HG03108 (cell line): ENCODE measurements at regions not wholly inside any gene's neighbourhood (a gene's known extent, or its start where the extent isn't known, plus 50 kb on each side); places are given as distances from the start of the nearest gene placed in this dataset.
"Not testable (repeated sequence)": the region's sequence is repeated elsewhere in the genome, so short reads cannot be mapped to it uniquely, and the experiment has no call there.

Experiments used
- ATAC-seq: cut with Tn5 transposase; IDR thresholded peaks from one replicate; pipeline ENCODE4 v1.9.1; 2021; ENCODE audit warnings: moderate library complexity; ENCODE audit not compliant: unreplicated experiment

DNA sequence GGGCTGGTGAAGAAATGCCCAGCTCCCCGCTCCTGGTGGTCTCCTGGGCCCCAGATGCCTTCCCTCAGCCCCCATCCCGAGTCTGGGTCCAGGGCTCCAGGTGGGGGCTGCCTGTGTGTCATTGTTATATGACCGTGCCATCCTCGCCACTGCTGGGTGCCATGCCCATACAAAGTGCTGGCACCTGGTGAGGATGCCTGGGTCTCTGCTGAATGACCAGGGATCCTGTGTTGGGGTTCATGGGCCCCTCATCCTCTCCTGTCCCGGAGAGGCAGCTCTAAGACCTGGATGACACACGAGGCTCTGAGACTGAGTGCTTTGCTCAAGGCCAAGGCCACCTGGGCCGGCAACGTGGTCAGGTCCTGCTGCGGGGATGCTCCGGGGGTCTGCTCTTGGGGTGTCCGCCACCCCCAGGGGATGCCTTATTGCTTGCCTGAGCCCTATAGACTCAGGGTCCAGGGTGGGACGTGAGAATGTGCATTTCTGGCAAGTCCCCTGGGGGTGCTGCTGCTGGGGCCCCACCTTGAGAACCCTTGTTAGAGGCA, 206.9 kb downstream of the LAT start:
- ATAC-seq = not testable (repeated sequence)

DNA sequence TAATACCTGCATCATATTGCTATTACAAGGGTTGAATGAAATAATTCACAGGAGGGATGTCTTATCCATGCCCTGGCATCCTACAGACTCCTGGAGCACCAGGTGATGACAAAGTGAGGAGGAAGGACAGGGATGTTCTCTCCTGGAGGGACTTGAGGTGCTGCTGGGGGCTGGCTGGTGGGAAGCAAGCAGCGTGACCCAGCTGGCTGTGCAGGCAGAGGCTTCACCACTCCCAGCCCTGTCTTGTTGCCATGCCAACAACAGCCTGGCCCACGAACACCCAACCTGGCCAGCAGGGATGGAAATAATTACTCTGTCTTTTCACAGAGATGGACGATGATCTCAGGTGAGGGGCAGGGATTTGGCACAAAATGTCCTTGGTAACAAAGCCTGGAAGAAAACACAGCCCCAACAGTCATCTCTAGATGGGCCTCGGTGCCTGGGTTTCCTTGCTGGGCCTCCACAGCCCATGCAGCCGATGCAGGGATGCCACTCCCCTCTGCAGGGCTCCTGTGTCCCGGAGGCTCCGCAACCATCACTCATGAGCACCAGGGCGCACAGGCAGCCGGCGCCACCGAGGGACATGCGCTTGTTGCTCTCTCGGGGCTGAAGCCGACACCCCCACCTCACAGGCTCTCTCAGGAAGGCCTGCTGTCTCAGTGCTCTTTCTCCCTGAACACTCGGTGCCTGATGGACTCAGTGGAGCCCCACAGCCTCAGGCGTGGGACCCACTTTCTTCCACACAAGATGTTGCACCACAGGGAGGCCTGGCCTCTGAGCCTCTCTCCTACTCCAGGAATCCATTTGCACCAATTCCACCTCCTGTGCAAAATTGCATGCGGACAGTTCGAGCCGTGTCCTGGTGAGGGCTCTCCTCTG, 205.9 kb downstream of the LAT start:
- ATAC-seq = not testable (repeated sequence)

DNA sequence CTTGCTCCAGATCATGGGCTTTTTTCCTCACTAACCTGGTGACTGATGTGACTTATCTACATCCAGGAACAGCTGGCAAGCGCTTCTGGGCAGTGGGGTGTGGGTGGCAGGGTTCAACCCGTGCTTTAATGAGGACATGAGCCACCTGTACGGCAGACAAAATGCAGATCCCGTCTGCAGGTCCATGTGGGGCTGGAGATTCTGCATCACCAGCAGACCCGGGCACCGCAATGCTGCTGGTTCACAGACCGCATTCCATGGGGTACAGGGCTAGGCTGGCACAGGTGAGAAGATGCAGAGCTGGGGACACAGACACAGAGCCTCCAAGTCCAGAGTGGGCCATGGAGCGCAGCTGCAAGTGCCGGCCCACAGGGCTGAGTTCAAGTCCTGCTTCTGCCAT, 204.0 kb downstream of the LAT start:
- ATAC-seq = not testable (repeated sequence)

DNA sequence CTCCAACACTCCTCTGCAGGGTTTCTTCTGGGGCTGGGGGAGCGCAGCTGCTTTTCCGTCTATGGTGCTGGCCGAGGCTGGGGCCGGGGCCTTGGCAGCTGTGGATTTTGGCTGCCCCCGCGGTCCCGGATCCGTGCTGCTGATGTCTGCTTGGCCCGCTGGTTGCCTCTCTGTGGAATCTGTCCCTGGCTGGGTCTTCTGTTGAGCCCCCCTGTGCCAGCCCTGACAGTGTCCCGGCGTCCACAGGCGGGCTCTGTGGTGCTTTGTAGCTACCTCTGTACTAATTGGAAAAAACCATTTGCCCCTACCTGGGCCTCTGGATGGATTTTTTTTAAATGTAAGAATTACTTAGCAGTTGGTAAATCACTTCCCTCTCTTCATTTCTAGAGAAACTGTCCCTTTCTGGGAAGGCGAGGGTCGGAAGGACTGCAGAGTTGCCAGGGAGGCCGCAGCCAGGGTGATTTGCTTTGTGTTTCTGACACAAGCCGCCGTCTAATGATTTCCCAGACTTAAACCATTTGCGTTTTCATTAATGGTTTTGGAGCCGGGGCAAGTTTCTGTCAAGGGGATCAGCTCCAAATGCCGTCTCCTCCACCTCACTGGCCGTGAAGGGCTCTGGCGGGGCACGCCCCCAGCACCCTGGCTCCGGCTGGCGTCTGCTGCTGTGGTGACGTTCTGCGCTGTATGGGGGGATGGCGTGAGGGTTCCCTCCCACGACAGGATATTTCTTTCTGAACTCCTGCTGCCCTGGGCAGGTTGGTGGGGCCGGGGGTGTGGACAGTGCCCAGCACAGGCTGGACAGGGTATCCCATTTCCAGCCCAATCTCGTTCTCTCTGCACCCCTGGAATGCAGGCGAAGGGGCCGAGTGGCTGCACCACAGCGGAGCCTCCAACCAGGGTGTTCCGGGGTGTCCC, 201.7 kb downstream of the LAT start:
- not testable (repeated sequence) for ATAC-seq

DNA sequence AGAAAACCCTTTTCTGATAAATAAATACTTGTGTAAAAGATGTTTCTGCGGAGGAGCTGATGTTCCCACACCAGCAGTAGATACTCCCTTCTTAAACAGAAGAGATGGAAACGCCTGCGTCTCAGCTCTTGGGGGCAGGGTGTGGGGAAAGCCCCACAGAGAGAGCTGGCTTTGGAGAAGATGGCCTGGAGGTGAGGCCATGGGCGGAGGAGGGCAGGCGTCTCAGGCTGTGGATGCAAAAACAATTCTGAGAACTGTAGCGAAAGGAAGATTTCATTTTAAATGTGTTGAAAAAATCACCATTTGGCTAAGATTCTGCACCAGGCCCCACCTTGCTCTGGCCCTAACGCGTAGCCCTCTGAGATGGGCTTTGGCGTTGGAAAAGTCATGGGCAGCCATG, 201.0 kb downstream of the LAT start:
- ATAC-seq = not testable (repeated sequence)

DNA sequence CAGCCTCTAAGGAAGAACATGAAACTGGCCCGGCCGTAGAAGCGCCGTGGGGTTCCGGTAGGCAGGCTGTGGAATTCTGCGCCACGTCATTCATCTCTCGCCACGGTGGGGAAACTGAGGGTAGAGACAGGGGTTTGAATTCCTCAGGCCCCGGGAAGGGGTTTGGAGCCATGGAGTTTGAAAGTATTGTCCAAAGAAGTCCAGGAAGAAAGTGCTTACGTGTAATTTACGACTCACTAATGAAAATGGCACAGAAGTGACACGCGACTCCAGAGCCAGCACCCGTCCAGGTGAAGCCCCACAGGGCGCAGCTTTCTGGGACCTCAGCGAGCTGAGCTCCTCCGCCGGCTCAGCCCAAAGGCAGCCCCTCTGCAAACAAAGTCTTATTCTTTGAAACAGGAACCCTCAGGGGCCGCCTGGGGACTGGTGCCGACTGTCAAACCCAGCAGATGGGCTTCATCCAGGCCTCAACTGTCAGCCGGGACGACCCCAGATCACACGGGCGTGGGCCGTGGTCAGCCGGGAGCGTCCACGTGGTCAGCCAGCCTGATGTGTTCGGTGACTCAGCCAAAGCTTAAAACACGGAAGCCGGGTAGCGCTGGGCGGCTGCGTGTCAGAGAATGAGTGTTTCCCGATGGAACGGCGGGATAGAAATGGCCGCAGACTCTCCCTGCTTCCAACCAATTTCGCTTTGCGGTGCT, 200.0 kb downstream of the LAT start:
- not testable (repeated sequence) for ATAC-seq

DNA sequence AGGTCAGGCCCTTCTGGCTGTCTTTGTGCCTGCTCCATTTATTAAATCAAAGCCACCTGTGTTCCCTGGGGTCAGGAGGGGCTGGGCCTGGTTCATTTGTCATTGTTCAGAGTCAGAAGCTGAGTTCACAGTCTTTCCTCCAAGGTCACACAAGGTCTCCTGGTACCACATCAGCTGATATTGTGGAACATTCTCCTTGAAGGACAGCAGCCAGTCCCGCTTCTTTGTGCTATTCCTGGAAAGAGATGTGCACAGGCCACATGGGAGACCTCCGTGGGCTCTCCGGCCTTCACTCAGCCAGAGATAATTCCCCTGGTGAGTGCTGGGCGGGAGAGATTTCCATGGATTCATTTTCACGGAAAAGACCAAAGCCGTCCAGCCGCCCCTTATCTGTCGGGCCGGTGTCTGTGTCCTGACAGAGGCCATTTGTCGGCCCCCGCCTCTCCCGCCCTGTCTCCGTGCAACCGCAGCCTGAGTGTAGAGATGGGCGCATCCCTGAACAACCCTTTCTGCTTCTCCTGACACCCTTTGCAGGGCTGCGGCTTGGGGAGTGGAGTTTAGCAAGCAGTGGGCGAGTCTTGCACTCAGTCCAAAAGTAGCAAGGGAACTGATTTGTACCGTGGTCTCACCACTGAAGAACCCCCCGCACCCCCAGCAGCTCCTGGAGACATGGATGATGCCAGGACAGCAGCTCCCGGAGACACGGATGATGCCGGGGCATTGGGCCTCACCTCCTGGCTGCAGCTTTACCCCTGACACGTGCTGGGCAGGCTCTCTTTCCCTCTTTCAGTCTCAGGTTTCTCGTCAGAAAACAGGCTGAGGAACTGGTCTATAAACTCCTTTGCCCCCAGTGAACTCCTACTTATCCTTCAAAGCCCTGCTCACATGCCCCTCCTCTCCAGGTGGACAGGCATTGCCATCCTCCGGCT, 198.4 kb downstream of the LAT start:
- not testable (repeated sequence) for ATAC-seq

DNA sequence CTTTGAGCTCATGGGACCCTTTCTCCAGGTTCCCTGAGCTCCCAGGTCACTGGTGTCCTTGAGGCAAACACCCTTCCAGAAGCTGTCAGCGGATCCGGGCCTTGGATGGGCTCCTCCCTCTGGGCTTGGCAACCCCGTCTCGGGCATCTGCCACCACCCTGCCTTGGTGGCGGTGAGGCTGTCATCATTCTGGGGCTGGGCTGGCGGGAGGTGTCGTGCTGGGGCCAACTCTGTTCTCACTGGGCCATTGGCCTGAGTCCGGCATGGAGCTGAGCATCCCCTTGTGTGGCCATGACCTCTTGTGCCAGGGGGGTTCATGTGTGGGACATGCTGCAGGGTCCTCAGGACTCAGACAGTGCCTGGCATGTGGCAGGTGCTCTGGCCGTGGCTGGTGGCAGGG, 197.6 kb downstream of the LAT start:
- no peak for ATAC-seq

DNA sequence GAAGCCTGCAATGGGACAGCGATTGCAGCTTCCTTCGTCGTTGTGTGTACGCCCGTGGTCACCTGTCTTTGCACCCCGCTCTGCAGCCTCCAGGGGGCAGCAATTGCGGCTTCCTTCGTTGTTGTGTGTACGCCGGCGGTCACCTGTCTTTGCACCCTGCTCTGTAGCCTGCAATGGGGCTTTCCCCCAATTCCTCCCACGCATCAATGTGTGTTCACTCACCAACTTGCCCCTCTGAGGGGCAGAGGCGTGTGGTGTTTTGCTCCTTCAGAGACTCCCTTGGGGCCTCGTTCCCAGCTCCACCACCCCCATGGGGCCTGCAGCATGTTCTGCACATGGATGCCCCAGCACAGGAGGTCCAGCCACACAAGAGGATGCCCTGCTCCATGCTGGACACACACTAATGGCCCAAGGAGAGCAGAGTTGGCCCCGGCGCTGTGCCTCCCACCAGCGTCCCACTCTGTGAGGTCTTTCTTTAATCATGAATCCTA, 197.1 kb downstream of the LAT start:
- not testable (repeated sequence) for ATAC-seq

DNA sequence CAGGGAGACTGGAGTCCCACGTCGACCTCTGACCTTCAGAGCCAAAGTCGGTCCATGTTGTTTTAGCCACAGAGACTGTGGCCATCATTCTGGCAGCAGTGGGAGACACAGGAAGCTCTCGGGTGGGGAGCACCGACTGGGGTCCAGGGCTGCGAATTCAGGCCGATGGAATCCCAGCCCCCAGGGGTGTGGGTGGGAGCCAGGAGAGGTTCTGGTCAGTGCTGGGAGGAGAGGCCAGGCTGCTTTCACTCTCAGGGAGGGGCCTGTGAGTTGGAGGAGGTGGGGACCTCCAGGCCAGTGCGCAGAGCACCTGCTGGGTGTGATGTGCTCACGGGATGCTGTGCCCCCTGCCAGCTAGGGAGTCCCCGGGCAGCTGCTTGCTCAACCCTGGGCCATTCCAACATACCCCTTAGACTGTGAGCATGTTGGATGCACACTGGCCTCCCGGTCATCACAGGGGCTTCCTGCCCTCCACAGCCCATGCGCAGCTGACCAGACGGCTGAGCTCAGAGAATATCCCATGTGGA, 196.5 kb downstream of the LAT start:
- ATAC-seq = not testable (repeated sequence)

DNA sequence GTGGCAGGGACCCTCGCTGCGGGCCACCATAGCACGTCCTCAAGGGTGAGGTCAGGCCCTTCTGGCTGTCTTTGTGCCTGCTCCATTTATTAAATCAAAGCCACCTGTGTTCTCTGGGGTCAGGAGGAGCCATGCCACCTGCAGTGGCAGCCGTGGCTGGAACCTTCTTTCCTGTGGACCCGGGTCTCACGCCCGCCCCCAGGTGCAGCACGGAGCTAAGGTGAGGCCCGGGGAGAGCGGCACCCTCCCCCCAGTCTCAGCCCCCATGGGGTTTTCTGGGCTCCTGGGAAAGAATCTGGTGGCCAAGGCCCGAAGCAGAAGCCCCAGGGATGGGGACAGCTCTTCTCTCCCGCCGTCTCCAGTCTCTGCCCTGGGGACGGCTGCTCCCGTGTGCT, 195.4 kb downstream of the LAT start:
- ATAC-seq = not testable (repeated sequence)

DNA sequence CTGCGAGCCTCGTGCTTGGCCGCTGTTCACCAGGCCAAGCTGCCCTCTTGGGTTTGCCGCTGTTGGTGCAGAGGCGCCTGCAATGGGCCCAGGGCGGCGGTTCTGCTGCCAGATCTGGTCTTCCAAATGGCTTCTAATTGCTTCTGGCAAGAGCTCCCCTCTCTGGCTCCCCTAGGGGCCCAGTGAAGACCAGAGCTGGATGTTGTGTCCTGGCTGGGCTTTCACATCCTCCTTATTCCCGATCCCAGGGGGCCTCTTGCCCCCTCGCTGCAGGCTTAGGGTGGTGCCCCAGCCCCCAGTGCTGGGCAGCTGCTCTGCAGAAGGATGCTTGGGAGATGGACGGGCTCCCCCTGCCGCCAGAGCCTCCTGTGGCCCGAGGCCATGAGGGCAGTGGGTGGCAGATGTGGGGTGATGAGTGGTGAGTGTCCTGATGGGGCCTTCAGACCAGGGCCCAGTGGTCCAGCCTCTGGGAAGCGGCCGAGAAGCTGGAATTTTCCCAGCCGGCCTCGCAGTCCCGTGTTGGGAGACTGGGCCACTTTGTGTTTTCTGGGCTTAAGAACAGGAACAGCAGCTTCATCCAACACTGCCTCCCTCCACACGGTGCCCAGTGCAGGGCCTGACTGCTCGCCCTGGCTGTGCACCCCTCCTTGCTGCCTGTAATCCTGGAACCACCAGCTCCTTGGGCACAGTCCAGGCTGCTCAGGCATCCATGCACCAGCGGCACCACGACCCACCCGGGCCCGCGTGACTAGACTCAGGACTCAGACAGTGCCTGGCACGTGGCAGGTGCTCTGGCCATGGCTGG, 194.8 kb downstream of the LAT start:
- ATAC-seq = not testable (repeated sequence)

DNA sequence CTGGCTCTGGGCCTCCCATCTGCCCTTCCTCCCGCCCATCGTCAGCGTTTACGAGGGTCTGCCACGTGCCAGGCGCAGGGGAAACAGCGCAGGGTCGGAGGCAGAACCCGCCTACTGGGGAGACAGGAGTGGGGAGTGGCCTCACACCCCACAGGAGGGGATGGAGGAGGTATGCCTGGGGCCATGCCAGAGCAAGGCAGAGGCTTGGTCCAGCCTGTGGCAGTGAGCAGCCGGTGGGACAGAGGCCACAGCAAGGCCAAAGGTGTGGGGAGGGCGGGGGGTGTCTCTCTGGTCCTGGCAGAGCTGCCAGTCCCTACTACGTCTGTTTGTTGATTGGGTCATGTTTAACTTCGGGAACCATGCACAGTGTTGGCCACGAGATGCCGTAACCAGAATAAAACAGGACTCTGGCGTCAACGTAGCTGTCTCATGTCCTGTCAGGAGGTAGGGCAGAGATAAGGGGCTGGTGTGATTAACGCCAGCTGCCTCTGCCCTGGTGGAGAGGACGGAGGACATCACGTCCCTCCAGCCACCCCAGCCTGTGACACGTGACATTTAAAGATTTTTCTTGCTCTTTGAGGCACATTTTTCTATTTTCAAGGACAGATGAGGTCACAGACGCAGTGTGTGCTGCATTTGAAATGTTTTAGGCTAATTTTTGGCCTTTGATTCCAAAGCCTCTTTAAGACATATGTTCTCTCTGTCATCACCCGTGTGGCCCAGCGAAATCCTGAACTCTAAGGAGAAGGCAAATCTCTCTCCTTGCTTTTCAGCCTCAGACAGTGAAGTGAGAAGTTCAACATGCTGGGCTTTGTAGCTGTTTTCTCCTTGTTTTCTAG, 193.3 kb downstream of the LAT start:
- ATAC-seq = not testable (repeated sequence)

DNA sequence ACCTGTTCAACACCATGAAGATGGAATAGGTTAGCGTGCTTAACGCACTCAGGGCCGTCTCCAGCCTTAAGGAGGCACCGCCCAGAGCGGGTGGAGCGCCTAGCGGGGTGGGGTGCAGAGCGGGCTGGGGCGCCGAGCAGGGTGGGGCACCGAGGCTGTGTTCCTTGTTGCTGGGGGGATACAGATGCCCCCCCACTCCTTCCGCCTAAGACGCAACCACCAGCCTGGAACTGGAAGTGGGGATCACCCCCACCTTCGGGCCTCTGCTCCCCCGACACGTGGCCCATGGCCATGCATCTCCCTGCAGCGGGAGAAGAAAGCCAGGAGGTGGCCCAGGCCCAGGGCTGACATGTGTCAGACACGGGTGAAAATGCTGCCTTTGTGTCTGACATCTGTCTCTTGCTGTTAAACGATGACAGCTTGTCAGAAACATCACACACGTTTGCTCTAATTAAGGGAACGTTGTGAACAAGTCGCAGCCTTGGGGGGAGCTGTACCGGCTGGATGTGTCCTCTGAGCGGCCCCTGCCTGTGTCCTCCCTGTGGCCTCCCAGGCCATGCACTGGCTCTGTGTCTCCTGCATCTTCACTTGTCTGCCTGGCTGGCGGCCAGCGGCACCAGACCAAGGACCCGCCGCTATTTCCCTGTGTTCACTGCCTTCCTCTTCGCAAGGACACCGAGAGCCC, 192.5 kb downstream of the LAT start:
- ATAC-seq = not testable (repeated sequence)

DNA sequence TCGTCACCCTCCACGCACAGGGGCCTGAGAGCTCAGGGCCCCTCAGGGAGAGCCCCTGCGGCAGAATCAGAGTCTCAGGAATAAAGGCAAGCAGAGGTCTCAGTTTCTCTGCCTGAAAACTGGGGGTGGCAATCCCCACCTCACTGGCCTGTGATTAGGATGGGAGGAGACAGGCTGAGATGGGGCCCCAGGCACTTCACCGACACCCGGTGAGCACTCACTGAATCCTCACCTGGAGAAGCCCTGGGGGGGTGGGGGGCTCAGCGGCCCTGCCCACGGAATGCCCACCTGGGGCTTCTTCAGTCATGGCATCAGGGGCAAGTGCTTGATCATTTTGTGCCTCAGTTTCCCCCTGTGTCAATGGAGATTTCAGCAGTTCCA, 192.0 kb downstream of the LAT start:
- not testable (repeated sequence) for ATAC-seq

DNA sequence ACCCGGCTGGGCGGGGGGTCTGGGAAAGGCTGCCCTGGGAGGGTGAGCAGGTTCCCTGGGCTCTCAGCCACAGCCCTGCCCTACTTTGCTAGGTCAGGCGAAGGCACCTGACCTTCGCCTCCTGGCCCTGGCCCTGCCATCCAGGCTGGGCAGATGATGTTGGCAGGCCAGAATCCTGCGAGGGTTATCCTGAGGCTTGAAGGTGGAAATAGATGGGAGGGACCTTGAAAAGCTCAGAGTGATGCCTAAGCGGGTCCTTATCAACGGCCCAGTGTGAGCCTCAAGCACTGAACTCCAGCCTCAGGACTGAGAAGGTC, 191.3 kb downstream of the LAT start:
- not testable (repeated sequence) for ATAC-seq
